Endothelial cell (in vitro differentiated cells): ENCODE measurements at regions not wholly inside any gene's neighbourhood (a gene's known extent, or its start where the extent isn't known, plus 50 kb on each side); places are given as distances from the start of the nearest gene placed in this dataset.

Experiments
- DNase-seq: peaks from one replicate; pipeline ENCODE4 v3.0.0; 2021; ENCODE audit warnings: low spot score
- H3K27ac Mint-ChIP-seq: one replicate; pipeline ENCODE4 v1.8.0; 2021; ENCODE audit warnings: mixed read lengths, inconsistent platforms; ENCODE audit not compliant: unreplicated experiment
- H3K27me3 Mint-ChIP-seq: one replicate; pipeline ENCODE4 v1.8.0; 2021; ENCODE audit warnings: mild to moderate bottlenecking, moderate library complexity, mixed read lengths, inconsistent platforms; ENCODE audit not compliant: unreplicated experiment
- H3K36me3 Mint-ChIP-seq: one replicate; pipeline ENCODE4 v1.8.0; 2021; ENCODE audit warnings: mild to moderate bottlenecking, low read depth, mixed read lengths, inconsistent platforms; ENCODE audit not compliant: unreplicated experiment
- H3K4me1 Mint-ChIP-seq: one replicate; pipeline ENCODE4 v1.8.0; 2021; ENCODE audit warnings: mild to moderate bottlenecking, mixed read lengths, inconsistent platforms; ENCODE audit not compliant: unreplicated experiment
- H3K4me3 Mint-ChIP-seq: one replicate; pipeline ENCODE4 v1.8.0; 2021; ENCODE audit warnings: mild to moderate bottlenecking, mixed read lengths, inconsistent platforms; ENCODE audit not compliant: unreplicated experiment
- H3K9me3 Mint-ChIP-seq: one replicate; pipeline ENCODE4 v1.8.0; 2021; ENCODE audit warnings: mixed read lengths, inconsistent platforms; ENCODE audit not compliant: unreplicated experiment
- TF ChIP-seq, protein P1 (sequence below): fragments of 200-600 bp; sonication (generic); IDR thresholded peaks from one replicate; pipeline ENCODE4 v1.5.0; 2021; ENCODE audit warnings: antibody characterized with exemption; ENCODE audit not compliant: unreplicated experiment

DNA sequence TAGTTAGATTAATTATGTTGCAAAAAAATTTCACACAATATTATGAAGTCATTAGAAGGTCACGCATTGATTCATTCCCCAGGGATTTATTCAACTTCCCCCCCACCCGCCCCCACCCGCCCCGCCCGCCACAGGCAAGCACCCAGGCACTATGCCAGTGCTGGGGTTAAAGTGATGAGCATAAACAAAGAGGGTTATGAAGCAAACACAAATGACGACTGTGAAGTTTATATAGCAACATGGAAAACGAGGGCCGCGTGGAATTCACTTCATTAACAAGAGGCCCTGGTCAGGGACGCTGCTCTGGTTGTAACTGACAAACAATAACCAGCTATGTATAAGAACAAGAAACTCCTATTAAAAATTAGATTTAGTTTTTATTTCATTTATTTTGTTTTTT, 656.5 kb upstream of the COBL start:
- Mint-ChIP-seq H3K27ac (no peak overlapping the region), H3K9me3 (no peaks in the 10 kb centered on the region), H3K27me3 (peaks cover 1% of the 10 kb centered on the region), H3K4me1 (no peaks in the 10 kb centered on the region), H3K36me3 (no peaks in the 10 kb centered on the region), H3K4me3 (no peak overlapping the region)
- no peak for DNase-seq
- TF ChIP-seq, protein P1, sequence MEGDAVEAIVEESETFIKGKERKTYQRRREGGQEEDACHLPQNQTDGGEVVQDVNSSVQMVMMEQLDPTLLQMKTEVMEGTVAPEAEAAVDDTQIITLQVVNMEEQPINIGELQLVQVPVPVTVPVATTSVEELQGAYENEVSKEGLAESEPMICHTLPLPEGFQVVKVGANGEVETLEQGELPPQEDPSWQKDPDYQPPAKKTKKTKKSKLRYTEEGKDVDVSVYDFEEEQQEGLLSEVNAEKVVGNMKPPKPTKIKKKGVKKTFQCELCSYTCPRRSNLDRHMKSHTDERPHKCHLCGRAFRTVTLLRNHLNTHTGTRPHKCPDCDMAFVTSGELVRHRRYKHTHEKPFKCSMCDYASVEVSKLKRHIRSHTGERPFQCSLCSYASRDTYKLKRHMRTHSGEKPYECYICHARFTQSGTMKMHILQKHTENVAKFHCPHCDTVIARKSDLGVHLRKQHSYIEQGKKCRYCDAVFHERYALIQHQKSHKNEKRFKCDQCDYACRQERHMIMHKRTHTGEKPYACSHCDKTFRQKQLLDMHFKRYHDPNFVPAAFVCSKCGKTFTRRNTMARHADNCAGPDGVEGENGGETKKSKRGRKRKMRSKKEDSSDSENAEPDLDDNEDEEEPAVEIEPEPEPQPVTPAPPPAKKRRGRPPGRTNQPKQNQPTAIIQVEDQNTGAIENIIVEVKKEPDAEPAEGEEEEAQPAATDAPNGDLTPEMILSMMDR, result no peak

DNA sequence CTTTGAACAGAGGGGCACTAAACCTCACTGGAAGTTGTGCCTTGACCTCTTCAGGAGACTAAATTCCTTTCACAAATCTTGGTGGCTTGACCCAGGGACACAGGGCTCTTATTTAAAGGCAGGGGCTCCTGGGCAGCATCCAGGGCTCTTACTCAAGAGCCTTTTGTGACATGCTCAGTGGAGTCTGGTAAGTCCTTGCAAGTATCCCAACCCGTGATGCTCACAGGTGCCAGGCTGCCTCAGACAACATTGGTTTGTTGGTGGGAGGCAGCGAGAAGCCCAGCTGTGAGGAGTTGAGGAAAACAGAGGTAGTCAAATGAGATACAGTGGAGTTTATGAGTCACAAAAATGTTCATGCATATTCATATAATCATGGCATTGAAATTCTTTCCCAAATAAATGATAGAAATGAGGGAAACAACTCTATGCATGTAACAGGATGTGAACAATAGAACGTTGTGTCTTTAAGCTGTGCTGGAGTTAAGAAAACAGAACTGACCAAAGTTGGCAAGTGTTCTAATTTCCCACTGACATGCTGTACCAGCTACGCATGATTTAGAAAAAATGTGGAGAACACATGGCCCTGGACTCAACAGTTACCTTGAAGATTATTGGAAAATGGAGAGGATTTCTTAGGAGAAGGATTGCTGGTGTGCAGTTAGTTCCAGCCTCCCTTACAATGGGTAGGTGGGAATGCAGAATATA, 654.5 kb upstream of the COBL start:
- Mint-ChIP-seq H3K36me3 (no peaks in the 10 kb centered on the region), H3K4me1 (no peaks in the 10 kb centered on the region), H3K9me3 (no peaks in the 10 kb centered on the region), H3K4me3 (no peak overlapping the region), H3K27ac (no peak overlapping the region), H3K27me3 (peaks cover 1% of the 10 kb centered on the region)
- no peak for DNase-seq
- TF ChIP-seq, protein P1, result no peak

- Mint-ChIP-seq H3K27me3 (no peaks in the 10 kb centered on the region), H3K27ac (no peak overlapping the region), H3K36me3 (no peaks in the 10 kb centered on the region), H3K4me3 (no peak overlapping the region), H3K4me1 (no peaks in the 10 kb centered on the region), H3K9me3 (no peaks in the 10 kb centered on the region)
- TF ChIP-seq, protein P1, result no peak
- DNase-seq, result no peak
These were observed 651.9 kb upstream of the COBL start for GRCh38 chr7:51968461-51968860.

GRCh38 chr7:51965454-51965853, 648.8 kb upstream of the COBL start:
- Mint-ChIP-seq H3K4me3 (no peak overlapping the region), H3K27me3 (no peaks in the 10 kb centered on the region), H3K4me1 (no peaks in the 10 kb centered on the region), H3K27ac (no peak overlapping the region), H3K36me3 (no peaks in the 10 kb centered on the region), H3K9me3 (no peaks in the 10 kb centered on the region)
- no peak for DNase-seq
- TF ChIP-seq, protein P1, result no peak

DNA sequence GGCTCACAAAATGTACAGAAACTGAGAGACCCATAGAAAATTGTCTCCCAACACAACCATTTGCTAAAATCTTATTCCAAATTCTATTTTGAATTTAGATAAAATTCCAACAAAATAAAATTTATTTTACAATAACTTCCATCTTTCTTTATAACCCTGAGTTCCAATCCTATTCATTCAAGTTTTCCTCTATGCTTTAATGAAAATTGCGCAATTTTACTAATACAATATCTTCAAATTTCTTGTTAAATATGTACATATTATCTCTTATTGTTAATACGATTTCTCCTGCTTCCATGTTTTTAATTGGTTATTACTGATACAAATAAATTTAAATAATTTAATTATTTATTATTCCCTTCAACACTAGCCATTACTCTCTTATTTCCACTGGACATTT, 645.2 kb upstream of the COBL start:
- Mint-ChIP-seq H3K36me3 (no peaks in the 10 kb centered on the region), H3K27ac (no peak overlapping the region), H3K4me3 (no peak overlapping the region), H3K27me3 (no peaks in the 10 kb centered on the region), H3K4me1 (no peaks in the 10 kb centered on the region), H3K9me3 (no peaks in the 10 kb centered on the region)
- DNase-seq, result no peak
- TF ChIP-seq, protein P1, result no peak
